ENCODE measurements at regions not wholly inside any gene's neighbourhood (a gene's known extent, or its start where the extent isn't known, plus 50 kb on each side); places are given as distances from the start of the nearest gene placed in this dataset.
"Not testable (repeated sequence)": the region's sequence is repeated elsewhere in the genome, so short reads cannot be mapped to it uniquely, and the experiment has no call there.

DNA sequence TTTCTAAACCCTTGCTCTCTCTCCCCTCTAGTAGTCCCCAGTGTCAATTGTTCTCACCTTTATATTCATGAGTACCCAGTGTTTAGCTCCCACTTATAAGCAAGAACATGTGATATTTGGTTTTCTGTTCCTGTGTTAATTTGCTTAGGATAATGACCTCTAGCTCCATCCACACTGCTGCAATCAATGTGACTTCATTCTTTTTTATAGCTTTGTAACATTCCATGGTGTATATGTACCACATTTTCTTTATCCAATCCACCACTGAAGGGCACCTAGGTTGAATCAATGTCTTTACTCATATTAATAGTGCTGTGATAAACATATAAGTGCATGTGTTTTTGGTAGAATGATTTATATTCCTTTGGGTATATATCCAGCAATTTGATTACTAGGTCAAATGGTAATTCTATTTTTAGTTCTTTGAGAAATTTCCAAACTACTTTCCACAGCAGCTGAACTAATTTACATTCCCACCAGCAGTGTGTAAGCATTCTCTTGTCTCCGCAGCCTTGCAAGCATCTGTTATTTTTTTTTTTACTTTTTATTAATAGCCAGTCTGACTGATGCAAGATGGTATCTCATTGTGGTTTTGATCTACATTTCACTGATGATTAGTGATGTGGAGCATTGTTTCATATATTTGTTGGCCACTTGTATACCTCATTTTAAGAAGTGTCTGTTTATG lies 277.8 kb downstream of the LTN1 start:
- Mint-ChIP-seq H3K27ac (no peak overlapping the region), H3K9me3 (peaks cover 0 to 3% of the 10 kb centered on the region in 2 donors), H3K36me3 (peaks cover 4 to 6% of the 10 kb centered on the region in 2 donors)
- DNase-seq (ENCODE audit: low spot score in 2 of 2) (no peak), ATAC-seq (no peak)

DNA sequence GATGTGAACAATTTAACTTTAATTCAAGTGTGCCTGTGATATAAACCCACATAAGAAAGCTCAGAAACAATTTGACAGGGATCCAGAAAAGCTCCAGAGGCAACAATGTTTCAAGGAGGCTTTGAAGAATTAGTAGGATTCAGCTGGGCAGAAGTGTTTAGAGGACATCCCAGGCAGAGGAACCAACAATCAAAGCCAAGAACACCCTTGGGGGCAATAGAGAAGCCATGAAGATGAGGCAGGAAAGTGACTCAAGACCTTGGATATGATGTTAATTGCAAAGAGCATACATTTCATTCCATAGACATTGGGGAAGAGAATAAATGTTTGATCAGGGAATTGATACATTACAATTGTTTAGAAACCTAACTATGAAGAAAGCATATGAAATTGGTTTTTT lies 280.3 kb downstream of the LTN1 start:
- Mint-ChIP-seq H3K9me3 (no peaks in the 10 kb centered on the region), H3K36me3 (no peaks in the 10 kb centered on the region), H3K27ac (no peak overlapping the region)
- ATAC-seq: no peak
- DNase-seq (ENCODE audit: low spot score in 2 of 2): no peak

DNA sequence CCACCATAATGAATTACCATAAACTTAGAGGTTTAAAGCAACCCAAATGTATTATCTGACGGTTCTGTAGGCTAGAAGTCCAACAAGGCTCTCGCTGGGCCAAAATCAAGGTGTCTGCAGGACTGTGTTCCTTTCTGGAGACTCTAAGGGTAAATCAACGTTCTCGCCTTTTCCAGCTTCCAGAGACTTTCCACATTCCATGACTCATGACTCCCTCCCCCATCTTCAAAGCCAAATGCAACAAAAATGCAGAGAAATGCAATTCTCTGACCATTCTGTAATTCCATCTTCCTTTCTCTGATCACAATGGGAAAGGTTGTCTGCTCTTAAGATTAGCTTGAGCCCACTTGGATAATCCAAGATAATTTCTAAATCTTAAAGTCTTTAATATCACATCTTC lies 287.1 kb downstream of the LTN1 start:
- DNase-seq (ENCODE audit: low spot score in 2 of 2) (no peak), ATAC-seq (no peak)
- Mint-ChIP-seq H3K27ac (no peak overlapping the region), H3K36me3 (peaks cover 6 to 11% of the 10 kb centered on the region in 2 donors), H3K9me3 (peaks cover 13 to 15% of the 10 kb centered on the region in 2 donors)

DNA sequence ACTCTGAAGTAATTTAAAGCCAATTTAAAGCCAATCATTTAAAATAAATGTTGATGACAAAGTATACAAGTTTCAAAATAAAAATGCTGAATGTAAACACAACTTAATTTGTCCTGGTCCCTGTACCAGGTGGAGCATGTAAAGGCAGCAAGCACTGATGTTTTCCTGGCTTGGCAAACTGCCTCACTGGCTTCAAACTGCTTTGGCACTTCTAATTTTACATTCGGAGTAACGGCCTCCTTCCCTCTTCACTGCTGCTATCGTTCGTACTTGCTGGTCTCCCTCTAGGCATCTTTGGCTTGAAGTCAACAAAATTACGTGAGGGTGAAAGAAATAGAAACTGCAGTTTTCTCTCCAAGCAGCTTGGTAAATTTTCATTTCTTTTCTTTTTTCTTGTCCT lies 287.9 kb downstream of the LTN1 start:
- peaks cover 6 to 11% of the 10 kb centered on the region in 2 donors for H3K36me3 Mint-ChIP-seq
- no peak overlapping the region for H3K27ac Mint-ChIP-seq
- H3K9me3 Mint-ChIP-seq: peaks cover 13 to 15% of the 10 kb centered on the region in 2 donors
- ATAC-seq (no peak), DNase-seq (ENCODE audit: low spot score in 2 of 2) (no peak)

DNA sequence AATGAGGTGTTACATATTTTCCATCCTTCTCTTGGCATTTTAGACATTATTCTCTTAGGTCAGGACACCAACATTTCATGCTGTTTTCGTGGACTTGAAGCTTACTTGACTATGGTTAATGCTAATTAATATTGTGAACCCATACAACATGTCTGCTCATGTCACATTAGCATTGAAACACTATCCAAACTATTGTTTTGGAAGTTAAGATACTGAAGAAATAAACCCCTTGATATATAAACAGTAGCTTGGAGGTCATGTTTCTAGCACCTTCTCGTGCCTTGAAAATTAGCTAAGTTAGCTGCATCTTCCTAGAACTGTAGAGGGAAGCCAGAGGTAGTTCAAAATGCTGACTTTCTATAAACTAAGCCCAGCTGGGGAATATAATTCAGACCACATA lies 288.8 kb downstream of the LTN1 start:
- no peak for DNase-seq (ENCODE audit: low spot score in 2 of 2)
- H3K36me3 Mint-ChIP-seq: peaks cover 6 to 11% of the 10 kb centered on the region in 2 donors
- ATAC-seq: no peak
- peaks cover 13 to 15% of the 10 kb centered on the region in 2 donors for H3K9me3 Mint-ChIP-seq
- H3K27ac Mint-ChIP-seq: no peak overlapping the region

DNA sequence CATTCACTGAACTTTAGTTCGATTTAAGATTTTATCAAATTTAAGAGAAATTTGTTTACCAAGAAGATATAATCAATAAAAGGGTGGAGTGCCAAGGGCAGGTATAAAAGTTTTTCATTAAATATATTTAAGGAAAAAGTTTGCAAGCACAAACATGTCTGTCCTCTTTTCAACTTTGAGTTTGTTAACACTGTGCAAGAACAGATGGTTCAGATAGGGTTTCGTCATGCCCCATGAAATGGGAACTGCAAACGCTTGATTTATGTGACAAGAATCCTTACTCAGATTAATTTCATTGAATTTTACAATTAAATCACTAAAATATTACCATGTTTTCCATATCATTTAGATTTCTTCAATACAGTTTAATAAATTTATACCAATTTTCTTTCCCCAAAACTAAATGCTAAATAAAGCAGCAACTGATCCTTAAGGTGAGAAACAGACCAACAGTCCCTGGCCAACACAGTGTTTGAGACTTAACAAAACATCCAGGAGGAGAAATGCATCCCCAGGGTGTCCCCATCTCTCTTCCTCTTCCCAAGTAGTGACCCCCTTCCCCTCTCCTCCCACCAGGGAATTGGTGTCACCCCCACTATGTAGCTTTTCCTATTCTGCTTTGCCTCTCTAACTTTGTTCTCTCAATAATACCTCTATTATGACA lies 292.9 kb downstream of the LTN1 start:
- peaks cover 11 to 14% of the 10 kb centered on the region in 2 donors for H3K36me3 Mint-ChIP-seq

DNA sequence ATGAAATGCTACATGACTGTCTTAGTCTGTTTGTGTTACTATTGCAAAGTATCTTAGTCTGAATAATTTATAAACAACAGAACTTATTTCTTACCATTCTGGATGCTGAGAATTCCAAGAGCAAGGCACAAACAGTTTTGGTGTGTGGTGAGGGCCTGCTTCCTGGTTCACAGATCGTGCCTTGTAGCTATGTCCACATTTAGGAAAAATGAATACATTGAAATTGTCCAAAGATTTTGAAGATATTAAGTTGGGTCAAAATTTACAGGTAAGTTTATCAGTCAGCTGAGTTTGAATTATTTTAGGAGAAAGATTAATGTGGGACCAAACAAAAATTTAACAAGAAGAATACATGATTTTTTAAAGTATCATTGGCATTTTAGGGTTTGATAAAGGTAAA lies 293.5 kb downstream of the LTN1 start:
- no peak for DNase-seq (ENCODE audit: low spot score in 2 of 2)
- Mint-ChIP-seq H3K27ac (no peak overlapping the region), H3K36me3 (peaks cover 11 to 14% of the 10 kb centered on the region in 2 donors), H3K9me3 (peaks cover 13 to 16% of the 10 kb centered on the region in 2 donors)
- ATAC-seq: no peak

More for the DNA sequence above, 292.9 kb downstream of the LTN1 start:
- H3K27ac Mint-ChIP-seq: no peak overlapping the region
- DNase-seq (ENCODE audit: low spot score in 2 of 2) (no peak), ATAC-seq (no peak)
- H3K9me3 Mint-ChIP-seq: peaks cover 13 to 16% of the 10 kb centered on the region in 2 donors

DNA sequence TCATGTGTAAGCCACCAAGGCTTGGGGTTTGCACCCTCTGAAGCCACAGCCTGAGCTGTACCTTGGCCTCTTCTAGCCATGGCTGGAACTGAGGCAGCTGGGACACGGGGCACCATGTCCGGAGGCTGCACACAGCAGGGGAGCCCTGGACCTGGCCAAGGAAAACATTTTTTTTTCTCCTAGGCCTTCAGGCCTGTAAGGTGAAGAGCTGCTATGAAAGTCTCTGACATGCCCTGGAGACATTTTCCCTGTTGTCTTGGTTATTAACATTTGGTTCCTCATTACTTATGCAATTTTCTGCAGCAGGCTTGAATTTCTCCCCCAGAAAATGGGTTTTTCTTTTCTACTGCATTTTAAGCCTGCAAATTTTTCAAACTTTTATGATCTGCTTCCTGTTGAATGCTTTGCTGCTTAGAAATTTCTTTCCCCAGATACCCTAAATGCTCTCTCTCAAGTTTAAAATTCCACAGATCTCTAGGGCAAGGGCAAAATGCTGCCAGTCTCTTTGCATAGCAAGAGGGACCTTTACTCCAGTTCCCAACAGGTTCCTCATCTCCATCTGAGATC lies 295.8 kb downstream of the LTN1 start:
- peaks cover 0 to 9% of the 10 kb centered on the region in 2 donors for H3K36me3 Mint-ChIP-seq

DNA sequence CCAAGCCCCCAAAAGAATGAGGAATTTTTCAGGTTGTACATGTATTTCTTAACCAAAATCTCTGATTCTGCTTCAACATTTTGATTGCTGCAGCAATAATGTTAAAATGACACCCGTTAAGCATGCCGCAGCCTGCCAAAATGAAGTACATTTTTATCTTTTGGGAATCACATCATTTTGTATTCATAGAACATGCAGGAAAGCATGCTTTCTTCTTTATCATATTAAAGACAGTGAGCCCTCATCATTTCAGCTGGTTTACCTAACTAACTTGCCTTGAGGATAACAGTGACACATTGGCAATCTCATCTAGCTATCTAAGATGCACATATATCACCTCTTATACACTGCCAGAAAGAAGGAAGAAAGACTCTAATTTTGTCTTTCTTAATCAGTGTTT lies 299.2 kb downstream of the LTN1 start:
- ATAC-seq (no peak), DNase-seq (ENCODE audit: low spot score in 2 of 2) (no peak)
- no peak overlapping the region for H3K27ac Mint-ChIP-seq
- H3K36me3 Mint-ChIP-seq: peaks cover 0 to 8% of the 10 kb centered on the region in 2 donors
- peaks cover 0 to 7% of the 10 kb centered on the region in 2 donors for H3K9me3 Mint-ChIP-seq

More for the DNA sequence above, 295.8 kb downstream of the LTN1 start:
- H3K9me3 Mint-ChIP-seq: peaks cover 3 to 9% of the 10 kb centered on the region in 2 donors
- H3K27ac Mint-ChIP-seq: no peak overlapping the region
- DNase-seq (ENCODE audit: low spot score in 2 of 2): no peak
- ATAC-seq: no peak

DNA sequence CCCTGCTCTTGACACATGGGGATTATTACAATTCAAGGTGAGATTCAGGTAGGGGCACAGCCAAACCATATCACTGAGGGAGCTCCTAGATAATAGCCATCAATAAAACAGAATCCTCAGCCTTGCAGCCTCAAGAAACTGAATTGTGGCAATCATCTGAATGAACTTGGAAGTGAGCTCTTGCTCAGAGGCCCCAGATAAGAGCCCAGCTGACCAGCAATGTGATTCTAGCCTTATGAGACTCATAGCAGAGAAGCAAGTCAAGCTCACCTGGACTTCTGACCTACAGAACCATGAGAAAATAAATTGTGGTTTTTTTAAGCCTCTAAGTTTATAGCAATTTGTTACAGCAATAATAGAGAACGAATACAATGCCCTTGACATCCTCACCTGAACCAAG lies 302.5 kb downstream of the LTN1 start:
- DNase-seq (ENCODE audit: low spot score in 2 of 2): no peak
- H3K9me3 Mint-ChIP-seq: peaks cover 0 to under 1% of the 10 kb centered on the region in 2 donors

DNA sequence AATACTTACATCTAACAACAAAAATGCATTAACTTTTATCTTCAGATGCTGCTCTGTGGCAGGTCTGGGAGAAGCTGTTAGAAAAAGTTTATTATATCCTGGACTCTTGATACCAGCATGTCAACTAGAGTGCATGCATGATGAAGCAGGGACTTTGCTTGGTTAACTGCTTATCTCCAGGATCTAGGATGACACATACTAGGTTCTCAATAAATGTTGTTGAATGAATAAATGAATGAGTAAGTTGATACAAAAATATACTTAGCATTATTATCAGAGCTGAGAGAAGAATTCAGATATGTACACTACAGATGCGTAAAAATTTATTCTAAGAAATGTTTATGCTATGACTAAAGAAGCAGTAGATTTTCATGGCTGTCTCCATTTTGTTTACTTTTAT lies 304.3 kb downstream of the LTN1 start:
- H3K36me3 Mint-ChIP-seq: peaks cover 0 to 4% of the 10 kb centered on the region in 2 donors
- ATAC-seq: no peak
- H3K27ac Mint-ChIP-seq: no peak overlapping the region
- DNase-seq (ENCODE audit: low spot score in 2 of 2): no peak
- H3K9me3 Mint-ChIP-seq: no peaks in the 10 kb centered on the region

More for the DNA sequence above, 302.5 kb downstream of the LTN1 start:
- H3K36me3 Mint-ChIP-seq: peaks cover 0 to under 1% of the 10 kb centered on the region in 2 donors
- ATAC-seq: no peak
- H3K27ac Mint-ChIP-seq: no peak overlapping the region

DNA sequence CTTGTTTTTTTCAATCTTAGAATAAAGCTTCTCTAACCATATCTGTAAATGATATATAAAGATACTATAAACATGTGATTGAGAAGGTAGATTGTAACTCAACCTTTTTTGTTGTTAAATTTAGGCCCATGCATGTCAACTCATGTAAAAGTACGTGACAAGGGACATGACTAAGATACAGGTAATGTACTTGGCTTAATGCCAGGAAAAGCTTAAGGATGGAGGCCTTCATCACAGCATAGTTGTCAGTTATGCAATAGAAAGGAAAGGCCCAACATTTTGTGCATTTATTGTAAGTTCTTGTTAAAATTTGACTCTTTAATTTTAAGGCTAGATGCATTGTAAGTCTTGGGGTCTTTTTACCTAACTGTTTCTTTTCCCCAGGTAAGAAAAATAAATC lies 305.1 kb downstream of the LTN1 start:
- no peak for ATAC-seq
- H3K36me3 Mint-ChIP-seq: peaks cover 0 to 4% of the 10 kb centered on the region in 2 donors
- H3K27ac Mint-ChIP-seq: no peak overlapping the region
- H3K9me3 Mint-ChIP-seq: no peaks in the 10 kb centered on the region
- no peak for DNase-seq (ENCODE audit: low spot score in 2 of 2)

DNA sequence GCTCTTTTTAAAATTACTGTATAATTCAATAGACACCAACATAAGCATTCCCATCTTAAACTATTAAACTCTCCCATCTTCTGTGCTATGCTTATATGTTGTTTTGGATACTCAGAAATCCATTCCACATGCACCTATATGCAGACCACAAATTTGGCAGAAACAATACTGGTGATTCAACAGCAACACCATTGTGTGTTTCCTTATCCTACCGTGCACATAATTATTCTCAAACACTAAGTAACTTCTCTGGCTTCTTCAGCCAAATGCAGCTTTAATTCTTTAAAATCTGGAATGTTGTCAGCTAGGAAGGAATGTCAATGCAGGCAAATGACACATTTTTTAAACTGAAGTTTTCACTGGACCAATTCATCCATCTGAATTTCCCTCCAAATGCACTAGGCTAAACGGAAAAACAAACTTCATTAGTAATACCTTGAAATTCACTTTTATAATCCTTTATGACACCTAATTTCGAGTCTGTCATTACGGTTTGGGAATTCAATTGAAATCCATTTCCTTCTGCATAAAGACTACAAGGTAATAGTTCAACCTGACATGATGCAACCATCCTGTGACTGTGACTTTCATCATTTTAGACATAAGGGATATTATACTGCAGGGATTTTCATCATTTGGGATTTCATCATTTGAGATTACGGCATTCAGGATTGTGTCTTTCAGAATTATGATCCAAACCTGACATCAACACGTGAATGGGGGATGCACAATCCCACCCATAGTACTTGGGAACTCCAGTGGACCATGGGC lies 308.5 kb downstream of the LTN1 start:
- Mint-ChIP-seq H3K9me3 (peaks cover 0 to 4% of the 10 kb centered on the region in 2 donors), H3K27ac (no peak overlapping the region), H3K36me3 (peaks cover 0 to 11% of the 10 kb centered on the region in 2 donors)
- DNase-seq (ENCODE audit: low spot score in 2 of 2) (no peak), ATAC-seq (no peak)

DNA sequence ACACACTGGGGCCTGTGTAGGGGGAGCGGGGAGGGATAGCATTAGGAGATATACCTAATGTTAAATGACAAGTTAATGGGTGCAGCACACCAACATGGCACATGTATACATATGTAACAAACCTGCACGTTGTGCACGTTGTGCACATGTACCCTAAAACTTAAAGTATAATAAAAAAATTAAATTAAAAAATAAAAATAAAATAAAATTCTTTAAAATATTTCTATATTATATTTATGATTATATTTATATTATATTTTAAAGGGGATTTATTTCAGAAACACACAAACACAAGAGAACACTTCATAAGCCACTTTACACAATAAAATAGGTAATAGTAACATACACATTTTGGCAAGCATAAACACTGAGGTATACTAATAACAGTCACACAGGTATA lies 309.8 kb downstream of the LTN1 start:
- H3K9me3 Mint-ChIP-seq; ATAC-seq; DNase-seq (ENCODE audit: low spot score in 2 of 2); H3K27ac Mint-ChIP-seq: not testable (repeated sequence)
- H3K36me3 Mint-ChIP-seq: peaks cover 5 to 16% of the 10 kb centered on the region in 2 donors

DNA sequence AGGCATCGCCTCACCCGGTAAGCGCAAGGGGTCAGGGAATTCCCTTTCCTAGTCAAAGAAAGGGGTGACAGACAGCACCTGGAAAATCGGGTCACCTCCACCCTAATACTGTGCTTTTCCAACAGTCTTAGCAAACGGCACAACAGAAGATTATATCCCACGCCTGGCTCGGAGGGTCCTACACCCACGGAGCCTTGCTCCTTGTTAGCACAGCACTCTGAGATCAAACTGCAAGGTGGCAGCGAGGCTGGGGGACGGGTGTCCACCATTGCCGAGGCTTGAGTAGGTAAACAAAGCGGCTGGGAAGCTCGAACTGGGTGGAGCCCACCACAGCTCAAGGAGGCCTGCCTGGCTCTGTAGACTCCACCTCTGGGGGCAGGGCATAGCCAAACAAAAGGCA lies 315.6 kb downstream of the LTN1 start:
- H3K36me3 Mint-ChIP-seq: peaks cover 6 to 14% of the 10 kb centered on the region in 2 donors
- not testable (repeated sequence) for DNase-seq (ENCODE audit: low spot score in 2 of 2); ATAC-seq; H3K9me3 Mint-ChIP-seq; H3K27ac Mint-ChIP-seq

DNA sequence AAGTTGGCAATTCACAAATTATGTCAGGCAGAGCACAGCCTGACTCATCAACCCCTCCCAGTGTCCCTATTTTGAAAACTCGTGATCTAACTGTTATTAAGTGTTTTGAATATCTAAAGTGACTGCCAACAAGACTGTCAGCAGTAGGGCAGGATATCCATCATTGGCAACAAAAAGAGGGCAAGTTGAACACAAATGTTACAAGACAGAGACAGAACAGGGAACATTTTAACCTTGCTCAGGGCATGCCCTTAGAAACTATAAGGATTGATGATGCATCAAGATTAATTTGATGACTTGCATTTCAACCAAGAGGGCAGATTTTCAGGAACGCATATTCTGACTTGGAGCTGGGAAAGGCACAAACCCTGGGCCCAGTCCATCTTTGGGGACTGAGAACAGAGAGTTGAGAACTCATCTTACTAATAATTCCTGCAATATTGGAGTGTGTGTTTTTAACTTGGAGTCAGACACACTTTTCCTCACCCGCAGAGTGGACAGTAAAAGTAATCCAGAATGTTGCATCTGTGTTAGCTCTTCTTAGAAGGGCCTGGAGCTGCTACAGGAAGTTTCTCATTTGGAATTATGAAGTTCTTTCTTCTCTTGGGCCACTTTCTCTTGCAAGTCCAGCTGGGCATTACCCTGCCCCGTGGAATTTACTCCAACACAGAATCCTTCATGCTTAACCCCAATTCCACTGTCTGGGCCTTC lies 317.2 kb downstream of the LTN1 start:
- Mint-ChIP-seq H3K27ac (no peak overlapping the region), H3K9me3 (peaks cover 9 to 13% of the 10 kb centered on the region in 2 donors), H3K36me3 (peaks cover 6 to 14% of the 10 kb centered on the region in 2 donors)
- no peak for DNase-seq (ENCODE audit: low spot score in 2 of 2)
- ATAC-seq: no peak

Measured in activated naive CD4-positive, alpha-beta T cell treated with anti-CD3 and anti-CD28 coated beads, Interleukin-2, amount 50 U/mL, for 72 hours (primary cell).